ENCODE measurements at regions not wholly inside any gene's neighbourhood (a gene's known extent, or its start where the extent isn't known, plus 50 kb on each side); places are given as distances from the start of the nearest gene placed in this dataset.
"Not testable (repeated sequence)": the region's sequence is repeated elsewhere in the genome, so short reads cannot be mapped to it uniquely, and the experiment has no call there.

DNA sequence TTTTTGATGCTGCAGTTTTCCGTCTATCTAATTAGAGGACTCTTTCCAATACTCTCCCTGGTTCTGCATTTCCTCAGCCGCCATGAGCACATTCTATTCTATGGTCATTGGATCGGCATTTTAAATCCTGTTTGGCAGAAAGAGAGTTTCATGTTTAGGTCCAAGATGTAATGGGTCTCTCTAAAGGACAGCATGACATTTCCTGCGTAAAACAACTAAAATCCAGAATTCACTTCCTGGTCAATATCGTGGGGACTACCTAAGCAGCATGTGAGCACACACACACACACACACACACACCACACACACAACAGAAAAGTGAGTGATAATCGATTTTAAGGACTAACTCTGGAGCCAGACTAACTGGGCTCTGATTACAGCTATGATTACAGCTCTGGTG is 757.1 kb upstream of the TPTE start:
- H3K4me3 Mint-ChIP-seq, H3K9me3 Mint-ChIP-seq, ATAC-seq, POLR2A ChIA-PET, H3K4me1 Mint-ChIP-seq, DNase-seq, H3K36me3 Mint-ChIP-seq, H3K27ac Mint-ChIP-seq, H3K27me3 Mint-ChIP-seq: not testable (repeated sequence)

DNA sequence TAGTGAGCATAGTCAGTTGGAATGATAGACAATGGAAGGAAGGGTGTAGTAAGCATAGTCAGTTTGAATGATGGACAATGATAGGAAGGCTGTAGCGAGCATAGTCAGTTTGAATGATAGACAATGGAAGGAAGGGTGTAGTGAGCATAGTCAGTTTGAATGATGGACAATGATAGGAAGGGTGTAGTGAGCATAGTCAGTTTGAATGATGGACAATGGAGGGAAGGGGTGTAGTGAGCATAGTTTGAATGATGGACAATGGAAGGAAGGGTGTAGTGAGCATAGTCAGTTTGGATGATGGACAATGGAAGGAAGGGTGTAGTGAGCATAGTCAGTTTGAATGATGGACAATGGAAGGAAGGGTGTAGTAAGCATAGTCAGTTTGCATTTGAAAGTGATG is 755.8 kb upstream of the TPTE start:
- POLR2A ChIA-PET, H3K27ac Mint-ChIP-seq, ATAC-seq, H3K9me3 Mint-ChIP-seq, H3K27me3 Mint-ChIP-seq, DNase-seq, H3K4me3 Mint-ChIP-seq, H3K36me3 Mint-ChIP-seq, H3K4me1 Mint-ChIP-seq: not testable (repeated sequence)

DNA sequence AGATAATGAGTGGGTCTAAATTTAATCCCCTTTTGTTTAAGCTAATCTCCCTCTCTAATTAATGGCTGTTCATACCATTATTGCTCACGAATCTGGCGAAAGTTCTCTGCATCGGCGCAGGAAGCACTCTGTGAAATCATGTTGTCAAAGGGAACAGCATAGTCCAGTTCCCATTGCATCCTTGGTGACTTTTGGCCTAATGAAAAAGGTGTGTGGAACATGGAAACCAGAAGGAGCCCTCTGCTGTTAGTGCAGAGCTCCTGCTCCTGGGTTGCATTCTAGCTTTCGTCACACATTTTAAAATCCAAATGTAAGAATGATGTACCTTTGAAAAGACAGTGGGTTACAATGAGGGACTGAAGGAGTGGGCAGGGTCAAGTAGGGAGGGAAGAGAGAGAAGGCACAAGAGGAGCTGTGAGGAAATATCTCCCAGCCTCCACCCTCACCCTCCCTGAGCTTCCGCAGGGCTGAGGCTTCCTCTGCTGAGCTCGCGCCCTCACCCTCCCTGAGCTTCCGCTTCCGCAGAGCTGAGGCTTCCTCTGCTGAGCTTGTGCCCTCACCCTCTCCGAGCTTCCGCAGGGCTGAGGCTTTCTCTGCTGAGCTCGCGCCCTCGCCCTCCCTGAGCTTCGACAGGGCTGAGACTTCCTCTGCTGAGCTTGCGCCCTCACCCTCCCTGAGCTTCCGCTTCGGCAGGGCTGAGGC is 754.3 kb upstream of the TPTE start:
- not testable (repeated sequence) for ATAC-seq

DNA sequence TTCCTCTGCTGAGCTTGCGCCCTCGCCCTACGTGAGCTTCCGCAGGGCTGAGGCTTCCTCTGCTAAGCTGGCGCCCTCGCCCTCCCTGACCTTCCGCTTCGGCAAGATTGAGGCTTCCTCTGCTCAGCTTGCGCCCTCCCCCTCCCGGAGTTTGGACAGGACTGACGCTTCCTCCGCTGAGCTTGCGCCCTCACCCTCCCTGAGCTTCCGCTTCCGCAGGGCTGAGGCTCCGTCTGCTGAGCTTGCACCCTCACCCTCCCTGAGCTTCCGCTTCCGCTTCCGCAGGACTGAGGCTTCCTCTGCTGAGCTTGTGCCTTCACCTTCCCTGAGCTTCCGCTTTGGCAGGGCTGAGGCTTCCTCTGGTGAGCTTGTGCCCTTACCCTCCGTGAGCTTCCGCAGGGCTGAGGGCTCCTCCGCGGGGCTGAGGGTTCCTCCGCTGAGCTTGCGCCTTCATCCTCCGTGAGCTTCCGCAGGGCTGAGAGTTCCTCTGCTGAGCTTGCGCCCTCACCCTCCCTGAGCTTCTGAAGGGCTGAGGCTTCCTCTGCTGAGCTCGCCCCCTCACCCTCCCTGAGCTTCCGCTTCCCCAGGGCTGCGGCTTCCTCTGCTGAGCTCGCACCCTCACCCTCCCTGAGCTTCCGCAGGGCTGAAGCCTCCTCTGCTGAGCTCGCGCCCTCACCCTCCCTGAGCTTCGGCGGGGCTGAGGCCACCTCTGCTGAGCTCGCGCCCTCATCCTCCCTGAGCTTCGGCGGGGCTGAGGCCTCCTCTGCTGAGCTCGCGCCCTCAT is 753.6 kb upstream of the TPTE start:
- no peak overlapping the region for H3K27ac Mint-ChIP-seq
- no peak overlapping the region for H3K4me3 Mint-ChIP-seq
- no peaks in the 10 kb centered on the region for H3K36me3 Mint-ChIP-seq
- H3K9me3 Mint-ChIP-seq, result peaks cover 0 to 7% (median 0%) of the 10 kb centered on the region in 9 donors
- no peaks in the 10 kb centered on the region for H3K4me1 Mint-ChIP-seq
- DNase-seq, result no peak
- no peak for ATAC-seq
- POLR2A ChIA-PET, result no interaction called here
- H3K27me3 Mint-ChIP-seq, result no peaks in the 10 kb centered on the region

More for the DNA sequence above, 754.3 kb upstream of the TPTE start:
- H3K36me3 Mint-ChIP-seq, POLR2A ChIA-PET, H3K27me3 Mint-ChIP-seq, H3K27ac Mint-ChIP-seq, H3K9me3 Mint-ChIP-seq, DNase-seq, H3K4me1 Mint-ChIP-seq, H3K4me3 Mint-ChIP-seq: not testable (repeated sequence)

DNA sequence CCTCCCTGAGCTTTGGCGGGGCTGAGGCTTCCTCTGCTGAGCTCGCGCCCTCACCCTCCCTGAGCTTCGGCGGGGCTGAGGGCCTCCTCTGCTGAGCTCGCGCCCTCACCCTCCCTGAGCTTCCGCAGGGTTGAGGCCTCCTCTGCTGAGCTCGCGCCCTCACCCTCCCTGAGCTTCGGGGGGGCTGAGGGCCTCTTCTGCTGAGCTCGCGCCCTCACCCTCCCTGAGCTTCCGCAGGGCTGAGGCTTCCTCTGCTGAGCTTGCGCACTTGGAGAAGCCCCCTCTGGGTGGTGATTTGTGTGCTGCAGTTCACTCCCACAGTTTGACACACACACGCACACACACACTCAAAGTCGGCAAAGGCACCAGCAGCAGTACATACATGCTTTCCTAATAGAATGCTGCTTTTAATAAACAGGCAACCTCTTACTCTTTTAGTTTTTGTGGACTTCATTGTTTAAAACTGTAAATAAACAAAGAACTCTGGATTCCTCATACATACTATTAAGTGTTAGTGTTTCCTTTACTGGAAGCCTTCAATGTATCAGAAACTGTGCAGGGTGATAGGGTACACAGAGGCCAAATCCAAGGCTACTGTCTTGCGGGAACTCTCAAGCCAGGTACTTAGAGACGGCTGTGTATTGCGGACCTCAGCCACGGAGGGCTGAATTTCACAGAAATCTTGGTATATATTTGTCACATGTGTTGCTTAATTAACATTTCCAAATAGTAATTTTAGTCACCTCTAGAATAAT is 752.8 kb upstream of the TPTE start:
- POLR2A ChIA-PET, H3K4me1 Mint-ChIP-seq, H3K9me3 Mint-ChIP-seq, H3K4me3 Mint-ChIP-seq, DNase-seq, H3K36me3 Mint-ChIP-seq, H3K27me3 Mint-ChIP-seq, H3K27ac Mint-ChIP-seq, ATAC-seq: not testable (repeated sequence)

DNA sequence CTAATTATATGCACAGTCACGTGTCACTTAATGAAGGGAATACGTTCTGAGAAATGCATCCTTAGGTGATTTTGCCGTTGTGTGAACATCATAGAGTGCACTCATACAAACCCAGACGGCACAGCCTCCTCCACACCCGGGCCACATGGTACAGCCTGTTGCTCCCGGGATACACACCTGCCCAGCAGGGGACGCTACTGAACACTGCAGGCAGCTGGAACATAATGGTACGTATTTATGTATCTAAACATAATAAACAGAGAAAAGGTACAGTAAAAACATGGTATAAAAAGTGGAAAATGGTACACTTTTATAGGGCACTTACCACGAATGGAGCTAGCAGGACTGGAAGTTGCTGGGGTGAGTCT is 752.3 kb upstream of the TPTE start:
- H3K27me3 Mint-ChIP-seq, H3K4me1 Mint-ChIP-seq, ATAC-seq, H3K27ac Mint-ChIP-seq, H3K4me3 Mint-ChIP-seq, H3K36me3 Mint-ChIP-seq, POLR2A ChIA-PET, DNase-seq: not testable (repeated sequence)
- H3K9me3 Mint-ChIP-seq, result peaks cover 0 to 11% (median 0%) of the 10 kb centered on the region in 9 donors

DNA sequence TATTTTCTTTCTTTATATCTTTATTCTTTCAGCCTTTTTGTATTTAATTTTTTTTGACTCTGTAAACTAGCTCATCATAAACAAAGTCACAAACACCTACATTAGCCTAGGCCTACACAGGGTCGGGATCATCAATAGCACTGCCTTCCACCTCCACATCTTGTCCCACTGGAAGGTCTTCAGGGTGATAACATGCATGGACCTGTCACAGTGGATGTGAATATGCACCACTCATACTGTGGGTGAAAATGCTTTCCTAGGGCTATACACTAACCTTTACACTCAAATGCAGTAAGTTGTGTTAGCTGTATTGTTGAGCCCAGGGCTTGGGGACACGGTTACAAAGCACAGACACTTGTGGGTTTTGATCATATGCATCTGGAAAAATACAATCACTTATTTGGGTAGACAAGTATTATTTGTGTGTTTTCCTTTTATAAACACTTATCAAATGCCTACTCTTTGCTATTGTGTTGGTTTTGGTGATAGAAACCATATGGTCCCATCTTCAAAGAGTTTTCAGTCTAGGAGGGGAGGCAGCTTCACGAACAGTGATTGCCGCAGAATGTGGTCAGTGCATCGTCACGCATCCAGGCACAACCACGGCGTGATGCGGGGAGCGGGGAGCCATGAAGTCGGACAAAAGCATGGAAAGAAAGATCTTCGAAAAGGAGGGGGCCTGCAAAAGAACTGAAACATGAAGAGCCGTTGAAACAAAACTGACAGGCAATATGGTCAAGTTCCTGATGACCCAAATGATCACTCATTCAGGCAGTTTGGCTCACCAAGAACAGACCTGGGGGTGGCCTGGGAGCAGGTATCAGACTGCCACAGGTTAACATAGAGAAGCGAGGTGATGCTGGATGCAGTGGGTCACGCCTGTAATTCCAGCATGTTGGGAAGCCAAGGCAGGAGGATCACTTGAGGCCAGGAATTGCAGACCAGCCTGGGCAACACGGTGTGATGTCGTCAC is 751.4 kb upstream of the TPTE start:
- H3K4me3 Mint-ChIP-seq, ATAC-seq, DNase-seq, H3K4me1 Mint-ChIP-seq, H3K27ac Mint-ChIP-seq, H3K27me3 Mint-ChIP-seq, POLR2A ChIA-PET, H3K36me3 Mint-ChIP-seq: not testable (repeated sequence)
- peaks cover 2 to 20% (median 6%) of the 10 kb centered on the region in 9 donors for H3K9me3 Mint-ChIP-seq

DNA sequence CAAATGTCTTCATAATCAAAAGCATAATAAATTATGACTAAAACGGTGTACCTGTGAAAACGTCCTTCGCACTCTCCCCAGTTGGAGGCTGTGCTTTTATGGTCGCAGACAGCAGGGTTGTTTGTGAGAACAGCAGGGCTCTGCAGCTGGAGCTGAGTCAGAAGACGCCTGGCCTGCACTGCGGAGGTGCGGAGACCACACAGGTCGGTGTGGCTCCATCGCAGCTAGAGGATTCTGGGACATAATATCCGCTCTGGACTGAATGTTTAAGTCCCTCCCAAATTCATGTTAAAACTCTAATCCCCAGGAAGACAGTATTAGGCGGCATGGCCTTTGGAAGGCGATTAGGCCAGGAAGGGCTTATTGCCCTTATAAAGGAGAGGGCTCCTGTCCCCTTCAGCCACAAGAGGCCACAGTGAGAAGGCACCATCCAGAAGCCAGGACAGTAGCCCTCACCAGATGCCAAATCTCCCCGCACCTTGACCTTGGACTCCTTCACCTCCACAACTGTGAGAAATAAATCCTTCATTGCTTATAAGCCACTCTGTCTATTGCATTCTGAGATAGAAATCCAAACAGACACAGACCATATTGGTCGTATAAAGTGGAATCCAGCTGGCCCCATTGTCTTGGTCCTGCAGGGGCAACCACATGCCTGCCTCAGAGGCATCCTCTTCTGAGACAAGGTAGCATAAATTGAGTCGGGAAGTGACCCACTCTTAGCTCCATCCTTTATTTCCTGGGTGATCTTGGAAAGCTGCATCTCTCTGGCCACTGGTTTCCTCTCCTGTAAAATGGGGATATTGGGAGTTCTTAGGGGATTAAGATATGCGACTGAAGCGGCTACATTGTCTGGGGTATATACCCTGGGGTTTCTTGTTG is 749.7 kb upstream of the TPTE start:
- POLR2A ChIA-PET, H3K27ac Mint-ChIP-seq, H3K27me3 Mint-ChIP-seq, ATAC-seq, H3K4me1 Mint-ChIP-seq, DNase-seq, H3K4me3 Mint-ChIP-seq: not testable (repeated sequence)
- Mint-ChIP-seq H3K9me3 (peaks cover 10 to 36% (median 18%) of the 10 kb centered on the region in 9 donors), H3K36me3 (peaks cover 0 to 16% (median 4%) of the 10 kb centered on the region in 3 donors)

DNA sequence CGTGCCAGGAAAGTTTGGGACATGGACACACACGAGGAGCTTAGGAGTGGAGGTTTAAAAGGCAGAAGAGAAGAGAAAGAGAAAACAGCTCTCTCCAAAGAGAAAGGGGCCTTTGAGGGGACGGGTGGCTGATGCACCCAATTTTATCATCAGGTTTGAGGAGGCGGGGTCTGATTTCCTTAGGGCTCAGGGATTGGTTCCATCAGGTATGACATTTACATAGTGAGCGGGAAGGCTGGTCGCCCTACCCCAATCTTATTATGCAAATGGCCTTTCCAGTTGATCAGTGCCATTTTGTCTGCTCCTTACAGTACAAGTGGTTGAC is 749.1 kb upstream of the TPTE start:
- DNase-seq (no peak), ATAC-seq (no peak)
- POLR2A ChIA-PET, result no interaction called here
- peaks cover 10 to 38% (median 19%) of the 10 kb centered on the region in 9 donors for H3K9me3 Mint-ChIP-seq
- no peak overlapping the region for H3K27ac Mint-ChIP-seq
- peaks cover 0 to 16% (median 4%) of the 10 kb centered on the region in 3 donors for H3K36me3 Mint-ChIP-seq
- no peaks in the 10 kb centered on the region for H3K4me1 Mint-ChIP-seq
- no peak overlapping the region for H3K4me3 Mint-ChIP-seq
- peaks cover 0 to 4% (median 0%) of the 10 kb centered on the region in 5 donors for H3K27me3 Mint-ChIP-seq

DNA sequence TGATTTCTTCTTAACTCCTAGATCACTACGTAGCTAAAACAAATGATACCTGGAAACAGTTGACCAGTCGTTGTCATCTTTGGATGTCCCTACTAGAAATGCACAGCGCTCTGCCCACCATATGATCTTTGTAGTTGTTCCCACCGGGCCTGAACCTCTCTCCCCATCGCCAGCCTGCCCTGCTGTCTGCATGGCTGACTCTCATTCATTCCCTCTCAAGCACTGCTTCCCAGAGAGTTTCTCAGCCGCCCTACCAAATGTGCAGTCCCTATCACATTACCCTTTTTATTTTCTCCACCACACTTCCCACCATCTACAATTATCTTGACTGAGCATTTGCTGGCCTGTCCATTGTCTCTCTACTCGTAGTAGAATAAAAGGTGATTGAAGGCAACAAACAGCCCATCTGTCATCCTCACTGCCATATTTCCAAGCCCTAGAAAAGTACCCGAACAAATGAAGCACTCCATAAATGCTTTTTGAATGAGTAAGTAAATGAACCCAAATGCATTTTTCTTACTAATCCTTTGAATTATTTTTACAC is 748.4 kb upstream of the TPTE start:
- ATAC-seq, H3K27me3 Mint-ChIP-seq, H3K27ac Mint-ChIP-seq, POLR2A ChIA-PET, DNase-seq, H3K4me3 Mint-ChIP-seq, H3K4me1 Mint-ChIP-seq: not testable (repeated sequence)
- H3K36me3 Mint-ChIP-seq, result peaks cover 0 to 22% (median 4%) of the 10 kb centered on the region in 3 donors
- H3K9me3 Mint-ChIP-seq, result peaks cover 13 to 33% (median 25%) of the 10 kb centered on the region in 9 donors

DNA sequence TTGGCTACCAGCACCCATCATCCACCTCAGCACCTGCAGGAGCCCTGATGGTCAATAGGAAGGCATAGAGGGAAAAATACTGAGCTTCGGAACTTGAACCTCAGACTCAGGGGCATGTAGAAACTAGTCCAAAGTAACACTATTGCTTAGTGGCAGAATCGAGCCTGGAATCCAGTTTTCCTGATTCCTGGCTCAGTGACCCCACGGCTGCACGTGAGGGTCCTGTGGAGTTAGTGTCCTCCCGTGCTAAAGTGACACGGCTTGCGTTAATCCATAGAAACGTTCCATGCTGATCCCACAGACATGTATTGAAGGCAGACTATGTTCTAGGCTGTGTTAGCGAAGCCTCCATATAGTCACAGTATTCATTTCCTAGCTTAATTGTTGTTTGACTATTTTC is 747.0 kb upstream of the TPTE start:
- no peak overlapping the region for H3K4me3 Mint-ChIP-seq
- ATAC-seq (no peak), DNase-seq (no peak)
- H3K36me3 Mint-ChIP-seq, result peaks cover 0 to 26% (median 4%) of the 10 kb centered on the region in 3 donors
- H3K27ac Mint-ChIP-seq, result no peak overlapping the region
- POLR2A ChIA-PET, result no interaction called here
- H3K27me3 Mint-ChIP-seq, result peaks cover 0 to 4% (median 0%) of the 10 kb centered on the region in 5 donors
- H3K4me1 Mint-ChIP-seq, result no peaks in the 10 kb centered on the region
- H3K9me3 Mint-ChIP-seq, result peaks cover 17 to 43% (median 29%) of the 10 kb centered on the region in 9 donors

Measured in naive thymus-derived CD8-positive, alpha-beta T cell (primary cell).